ENCODE measurements at regions not wholly inside any gene's neighbourhood (a gene's known extent, or its start where the extent isn't known, plus 50 kb on each side); places are given as distances from the start of the nearest gene placed in this dataset.
"Not testable (repeated sequence)": the region's sequence is repeated elsewhere in the genome, so short reads cannot be mapped to it uniquely, and the experiment has no call there.

DNA sequence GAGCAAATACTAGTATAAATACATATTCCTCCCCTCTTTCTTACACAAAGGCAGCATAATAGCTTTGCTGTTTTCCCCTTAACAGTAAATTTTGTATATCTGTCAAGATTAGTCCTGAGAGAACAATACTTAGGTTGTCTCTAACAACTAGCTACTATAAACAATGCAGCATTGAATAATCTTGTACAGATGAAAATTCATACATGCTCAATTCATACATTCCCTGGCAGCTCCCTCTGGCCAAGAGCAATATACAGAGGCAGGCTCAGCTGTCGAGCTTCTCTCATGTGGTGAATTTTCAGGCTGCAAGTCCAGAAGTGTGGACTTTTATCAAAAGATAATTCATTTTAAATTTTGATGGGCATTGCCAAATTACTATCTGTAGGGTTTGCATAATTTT lies 81.2 kb upstream of the PTH start:
- H3K4me3 ChIP-seq: no peak overlapping the region
- H3K36me3 ChIP-seq: no peaks in the 10 kb centered on the region
- H3K27me3 ChIP-seq: no peaks in the 10 kb centered on the region
- TF ChIP-seq, protein P1, sequence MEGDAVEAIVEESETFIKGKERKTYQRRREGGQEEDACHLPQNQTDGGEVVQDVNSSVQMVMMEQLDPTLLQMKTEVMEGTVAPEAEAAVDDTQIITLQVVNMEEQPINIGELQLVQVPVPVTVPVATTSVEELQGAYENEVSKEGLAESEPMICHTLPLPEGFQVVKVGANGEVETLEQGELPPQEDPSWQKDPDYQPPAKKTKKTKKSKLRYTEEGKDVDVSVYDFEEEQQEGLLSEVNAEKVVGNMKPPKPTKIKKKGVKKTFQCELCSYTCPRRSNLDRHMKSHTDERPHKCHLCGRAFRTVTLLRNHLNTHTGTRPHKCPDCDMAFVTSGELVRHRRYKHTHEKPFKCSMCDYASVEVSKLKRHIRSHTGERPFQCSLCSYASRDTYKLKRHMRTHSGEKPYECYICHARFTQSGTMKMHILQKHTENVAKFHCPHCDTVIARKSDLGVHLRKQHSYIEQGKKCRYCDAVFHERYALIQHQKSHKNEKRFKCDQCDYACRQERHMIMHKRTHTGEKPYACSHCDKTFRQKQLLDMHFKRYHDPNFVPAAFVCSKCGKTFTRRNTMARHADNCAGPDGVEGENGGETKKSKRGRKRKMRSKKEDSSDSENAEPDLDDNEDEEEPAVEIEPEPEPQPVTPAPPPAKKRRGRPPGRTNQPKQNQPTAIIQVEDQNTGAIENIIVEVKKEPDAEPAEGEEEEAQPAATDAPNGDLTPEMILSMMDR (IDR thresholded peaks at IDR 0.05; ENCODE audit: low read depth, low read length): no peak
- no peak for DNase-seq (ENCODE audit: low read depth in 1 of 2, low spot score in 1 of 2)
- H3K9me3 ChIP-seq (ENCODE audit: low read depth): no peaks in the 10 kb centered on the region
- no peak overlapping the region for H3K27ac ChIP-seq
- H3K4me1 ChIP-seq (ENCODE audit: low read depth): no peaks in the 10 kb centered on the region

DNA sequence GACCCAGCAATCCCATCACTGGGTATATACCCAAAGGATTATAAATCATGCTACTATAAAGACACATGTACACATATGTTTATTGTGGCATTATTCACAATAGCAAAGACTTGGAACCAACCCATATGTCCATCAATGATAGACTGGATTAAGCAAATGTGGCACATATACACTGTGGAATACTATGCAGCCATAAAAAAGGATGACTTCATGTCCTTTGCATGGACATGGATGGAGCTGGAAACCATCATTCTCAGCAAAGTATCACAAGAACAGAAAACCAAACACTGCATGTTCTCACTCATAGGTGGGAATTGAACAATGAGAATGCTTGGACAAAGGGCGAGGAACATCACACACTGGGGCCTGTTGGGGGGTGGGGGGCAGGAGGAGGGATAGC lies 79.6 kb upstream of the PTH start:
- not testable (repeated sequence) for DNase-seq (ENCODE audit: low read depth in 1 of 2, low spot score in 1 of 2); H3K36me3 ChIP-seq; H3K27ac ChIP-seq; H3K4me1 ChIP-seq (ENCODE audit: low read depth); H3K9me3 ChIP-seq (ENCODE audit: low read depth); H3K4me3 ChIP-seq; H3K27me3 ChIP-seq

- TF ChIP-seq, protein P1 (IDR thresholded peaks at IDR 0.05; ENCODE audit: low read depth, low read length): no peak
- Histone ChIP-seq H3K36me3 (no peaks in the 10 kb centered on the region), H3K27ac (no peak overlapping the region), H3K9me3 (ENCODE audit: low read depth) (no peaks in the 10 kb centered on the region), H3K27me3 (no peaks in the 10 kb centered on the region), H3K4me3 (no peak overlapping the region), H3K4me1 (ENCODE audit: low read depth) (no peaks in the 10 kb centered on the region)
- DNase-seq (ENCODE audit: low read depth in 1 of 2, low spot score in 1 of 2): no peak
Measured at GRCh38 chr11:13567551-13567950, 71.8 kb upstream of the PTH start.

DNA sequence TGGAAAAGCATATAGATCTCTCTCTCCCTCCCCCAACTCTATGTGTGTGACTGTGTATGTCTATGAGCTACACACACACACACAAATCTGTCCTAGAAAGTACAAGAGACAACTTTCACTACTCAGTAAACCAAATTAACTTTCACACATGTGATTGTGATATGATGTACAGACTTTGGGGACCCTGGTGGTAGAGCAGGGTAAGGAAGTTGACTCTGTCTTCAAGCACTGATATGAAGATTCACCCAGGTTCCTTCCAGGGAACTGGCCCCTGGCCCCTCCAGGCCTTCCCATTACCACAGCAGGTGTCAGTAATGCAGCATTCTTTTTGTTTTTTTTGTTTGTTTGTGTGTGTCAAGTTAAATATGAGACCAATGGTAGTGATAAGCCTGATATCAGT lies 66.1 kb upstream of the PTH start:
- H3K4me3 ChIP-seq: no peak overlapping the region
- H3K27ac ChIP-seq: no peak overlapping the region
- no peaks in the 10 kb centered on the region for H3K36me3 ChIP-seq
- H3K27me3 ChIP-seq: no peaks in the 10 kb centered on the region
- TF ChIP-seq, protein P1 (IDR thresholded peaks at IDR 0.05; ENCODE audit: low read depth, low read length): no peak
- H3K4me1 ChIP-seq (ENCODE audit: low read depth): no peaks in the 10 kb centered on the region
- no peak for DNase-seq (ENCODE audit: low read depth in 1 of 2, low spot score in 1 of 2)
- H3K9me3 ChIP-seq (ENCODE audit: low read depth): no peaks in the 10 kb centered on the region

DNA sequence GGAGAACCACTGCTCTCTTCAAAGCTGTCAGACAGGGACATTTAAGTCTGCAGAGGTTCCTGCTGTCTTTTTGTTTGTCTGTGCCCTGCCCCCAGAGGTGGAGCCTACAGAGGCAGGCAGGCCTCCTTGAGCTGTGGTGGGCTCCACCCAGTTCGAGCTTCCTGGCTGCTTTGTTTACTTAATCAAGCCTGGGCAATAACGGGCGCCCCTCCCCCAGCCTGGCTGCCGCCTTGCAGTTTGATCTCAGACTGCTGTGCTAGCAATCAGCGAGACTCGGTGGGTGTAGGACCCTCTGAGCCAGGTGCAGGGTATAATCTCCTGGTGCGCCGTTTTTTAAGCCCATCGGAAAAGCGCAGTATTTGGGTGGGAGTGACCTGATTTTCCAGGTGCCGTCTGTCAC lies 64.5 kb upstream of the PTH start:
- not testable (repeated sequence) for DNase-seq (ENCODE audit: low read depth in 1 of 2, low spot score in 1 of 2); H3K27ac ChIP-seq; H3K4me3 ChIP-seq; H3K36me3 ChIP-seq; H3K9me3 ChIP-seq (ENCODE audit: low read depth); H3K27me3 ChIP-seq; H3K4me1 ChIP-seq (ENCODE audit: low read depth)

DNA sequence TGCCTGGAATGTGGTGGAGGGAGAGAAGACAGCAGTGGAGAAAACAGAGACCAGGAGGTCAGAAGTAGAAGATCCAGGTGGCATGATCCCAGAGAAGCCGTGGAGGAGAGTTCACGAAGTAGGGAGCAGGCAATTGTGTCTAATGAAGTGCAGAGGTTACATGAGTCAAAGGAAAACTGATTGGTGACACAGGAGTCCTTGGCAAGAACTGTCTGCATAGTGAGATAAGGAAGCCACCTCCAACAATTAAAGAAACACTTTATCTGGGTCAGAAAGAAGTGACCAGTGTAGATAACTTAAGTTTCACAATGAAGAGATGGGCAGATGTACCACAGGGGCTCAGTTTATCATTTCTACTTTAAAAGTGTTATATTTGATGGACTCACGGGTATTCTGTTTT lies 57.0 kb upstream of the PTH start:
- no peaks in the 10 kb centered on the region for H3K4me1 ChIP-seq (ENCODE audit: low read depth)
- no peak overlapping the region for H3K4me3 ChIP-seq
- H3K9me3 ChIP-seq (ENCODE audit: low read depth): no peaks in the 10 kb centered on the region
- H3K27ac ChIP-seq: no peak overlapping the region
- H3K27me3 ChIP-seq: no peaks in the 10 kb centered on the region
- no peak for DNase-seq (ENCODE audit: low read depth in 1 of 2, low spot score in 1 of 2)
- TF ChIP-seq, protein P1 (IDR thresholded peaks at IDR 0.05; ENCODE audit: low read depth, low read length): no peak
- no peaks in the 10 kb centered on the region for H3K36me3 ChIP-seq

DNA sequence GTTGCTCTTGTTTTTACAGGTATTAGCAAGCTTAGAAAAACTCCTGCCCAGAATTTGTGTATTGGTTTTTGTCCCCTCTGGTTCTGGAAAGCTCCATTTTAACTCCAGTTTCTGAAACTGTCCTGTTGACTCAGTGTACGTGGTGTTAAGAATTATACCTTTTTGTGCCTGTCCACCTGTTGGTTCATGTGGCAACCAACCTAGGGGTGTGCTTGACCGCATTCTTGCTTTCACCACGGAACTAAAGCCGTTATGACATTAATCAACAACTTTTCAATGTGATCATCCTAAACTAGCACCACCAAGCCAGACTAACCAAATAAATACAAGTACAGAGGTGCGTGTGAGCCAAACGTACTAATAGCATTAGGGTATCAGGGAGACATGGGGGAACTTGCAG lies 56.0 kb upstream of the PTH start:
- H3K36me3 ChIP-seq: no peaks in the 10 kb centered on the region
- no peak for DNase-seq (ENCODE audit: low read depth in 1 of 2, low spot score in 1 of 2)
- no peak overlapping the region for H3K4me3 ChIP-seq
- TF ChIP-seq, protein P1 (IDR thresholded peaks at IDR 0.05; ENCODE audit: low read depth, low read length): no peak
- no peak overlapping the region for H3K27ac ChIP-seq
- no peaks in the 10 kb centered on the region for H3K4me1 ChIP-seq (ENCODE audit: low read depth)
- H3K9me3 ChIP-seq (ENCODE audit: low read depth): no peaks in the 10 kb centered on the region
- H3K27me3 ChIP-seq: no peaks in the 10 kb centered on the region
